Activated naive CD4-positive, alpha-beta T cell treated with anti-CD3 and anti-CD28 coated beads, Interleukin-2, amount 50 U/mL, for 24 hours (primary cell): ENCODE measurements at regions not wholly inside any gene's neighbourhood (a gene's known extent, or its start where the extent isn't known, plus 50 kb on each side); places are given as distances from the start of the nearest gene placed in this dataset.
"Not testable (repeated sequence)": the region's sequence is repeated elsewhere in the genome, so short reads cannot be mapped to it uniquely, and the experiment has no call there.

ENCODE experiments used
- H3K27ac Mint-ChIP-seq: one replicate; pipeline ENCODE4 v1.8.0; 2021; ENCODE audit warnings: mild to moderate bottlenecking, mixed read lengths
- H3K27me3 Mint-ChIP-seq: one replicate; pipeline ENCODE4 v1.8.0; 2021; ENCODE audit warnings: mixed read lengths
- H3K36me3 Mint-ChIP-seq: one replicate; pipeline ENCODE4 v1.8.0; 2021; ENCODE audit warnings: mixed read lengths
- H3K4me1 Mint-ChIP-seq: one replicate; pipeline ENCODE4 v1.8.0; 2021; ENCODE audit warnings: mixed read lengths
- H3K4me3 Mint-ChIP-seq: one replicate; pipeline ENCODE4 v1.8.0; 2021; ENCODE audit warnings: mild to moderate bottlenecking, mixed read lengths
- H3K9me3 Mint-ChIP-seq: one replicate; pipeline ENCODE4 v1.8.0; 2021; ENCODE audit warnings: mixed read lengths

DNA sequence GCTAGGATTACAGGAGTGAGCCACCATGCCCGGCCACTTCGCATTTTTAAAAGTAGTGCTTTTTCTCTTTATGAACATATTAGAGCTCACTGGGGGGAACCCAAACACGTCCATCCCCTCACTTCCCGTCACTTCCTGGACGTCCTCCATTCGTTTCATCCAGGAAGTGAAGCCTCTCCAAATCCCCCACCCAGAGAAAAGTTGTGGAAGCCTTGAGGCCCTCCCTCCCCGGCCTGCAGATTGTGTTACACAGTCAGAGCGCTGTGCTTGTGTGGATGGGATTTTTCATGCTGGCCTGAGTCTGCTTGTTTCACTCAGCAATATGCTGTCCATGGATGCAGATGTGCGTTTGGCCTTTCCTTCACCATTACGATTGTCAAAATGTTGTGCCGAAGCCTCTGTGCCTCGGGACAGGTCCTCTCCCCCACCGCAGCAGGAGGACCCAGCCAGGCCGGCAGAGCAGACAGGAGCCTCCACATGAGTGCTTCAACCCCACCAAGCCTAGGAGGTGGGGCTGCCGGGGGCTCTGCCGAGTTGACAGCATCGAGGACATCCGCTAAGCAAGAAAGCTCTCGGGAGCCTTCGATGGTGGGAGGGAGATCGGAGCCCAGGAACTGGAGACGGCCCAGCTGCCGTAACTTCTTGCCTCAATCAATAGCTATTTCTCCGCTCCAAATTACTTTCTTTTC is 121.6 kb upstream of the PPP1R26 start:
- no peaks in the 10 kb centered on the region for H3K36me3 Mint-ChIP-seq
- no peak overlapping the region for H3K27ac Mint-ChIP-seq
- H3K4me1 Mint-ChIP-seq = no peaks in the 10 kb centered on the region
- H3K4me3 Mint-ChIP-seq = no peak overlapping the region
- H3K27me3 Mint-ChIP-seq = no peaks in the 10 kb centered on the region
- H3K9me3 Mint-ChIP-seq = no peaks in the 10 kb centered on the region

- Mint-ChIP-seq H3K27me3 (no peaks in the 10 kb centered on the region), H3K9me3 (no peaks in the 10 kb centered on the region)
These were observed 121.0 kb upstream of the PPP1R26 start for GRCh38 chr9:135358552-135358940.

GRCh38 chr9:135359764-135360163 is 119.8 kb upstream of the PPP1R26 start:
- no peak overlapping the region for H3K4me3 Mint-ChIP-seq
- H3K9me3 Mint-ChIP-seq = no peaks in the 10 kb centered on the region
- H3K27ac Mint-ChIP-seq = no peak overlapping the region
- H3K27me3 Mint-ChIP-seq = no peaks in the 10 kb centered on the region
- H3K4me1 Mint-ChIP-seq = no peaks in the 10 kb centered on the region
- H3K36me3 Mint-ChIP-seq = no peaks in the 10 kb centered on the region

More at GRCh38 chr9:135358552-135358940, 121.0 kb upstream of the PPP1R26 start:
- no peak overlapping the region for H3K4me3 Mint-ChIP-seq
- no peak overlapping the region for H3K27ac Mint-ChIP-seq
- no peaks in the 10 kb centered on the region for H3K36me3 Mint-ChIP-seq
- H3K4me1 Mint-ChIP-seq = no peaks in the 10 kb centered on the region

DNA sequence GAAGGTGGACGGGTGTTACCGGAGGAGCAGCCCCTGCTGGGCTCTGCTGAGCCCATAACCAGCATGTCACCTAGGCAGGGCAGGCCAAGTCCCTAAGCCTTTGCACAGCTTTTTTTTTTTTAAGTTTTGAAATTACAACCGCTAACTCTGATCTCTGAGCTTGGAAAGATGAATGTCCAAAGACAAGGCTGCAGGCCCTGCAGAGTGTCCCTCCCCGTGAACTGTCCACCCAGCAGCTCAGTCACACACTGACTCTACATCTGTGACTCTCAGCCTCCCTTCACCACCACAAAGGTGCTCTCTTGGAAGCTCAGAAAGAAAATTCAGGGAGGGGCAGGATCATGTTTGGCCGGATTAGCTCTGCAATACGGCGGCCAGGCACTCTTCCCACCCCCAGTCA is 119.0 kb upstream of the PPP1R26 start:
- no peak overlapping the region for H3K27ac Mint-ChIP-seq

GRCh38 chr9:135361668-135362067 is 117.9 kb upstream of the PPP1R26 start:
- H3K4me1 Mint-ChIP-seq, H3K27ac Mint-ChIP-seq, H3K36me3 Mint-ChIP-seq, H3K27me3 Mint-ChIP-seq, H3K9me3 Mint-ChIP-seq, H3K4me3 Mint-ChIP-seq: not testable (repeated sequence)

More for the DNA sequence above, 119.0 kb upstream of the PPP1R26 start:
- Mint-ChIP-seq H3K36me3 (no peaks in the 10 kb centered on the region), H3K4me1 (no peaks in the 10 kb centered on the region), H3K4me3 (no peak overlapping the region), H3K27me3 (no peaks in the 10 kb centered on the region), H3K9me3 (no peaks in the 10 kb centered on the region)

- no peak overlapping the region for H3K4me3 Mint-ChIP-seq
- no peak overlapping the region for H3K27ac Mint-ChIP-seq
- no peaks in the 10 kb centered on the region for H3K27me3 Mint-ChIP-seq
- H3K9me3 Mint-ChIP-seq = no peaks in the 10 kb centered on the region
- no peaks in the 10 kb centered on the region for H3K36me3 Mint-ChIP-seq
- H3K4me1 Mint-ChIP-seq = no peaks in the 10 kb centered on the region
These were observed 116.0 kb upstream of the PPP1R26 start for GRCh38 chr9:135363596-135363995.

- Mint-ChIP-seq H3K9me3 (no peaks in the 10 kb centered on the region), H3K27ac (no peak overlapping the region), H3K36me3 (no peaks in the 10 kb centered on the region), H3K27me3 (no peaks in the 10 kb centered on the region), H3K4me3 (no peak overlapping the region), H3K4me1 (no peaks in the 10 kb centered on the region)
These were observed 114.4 kb upstream of the PPP1R26 start for GRCh38 chr9:135365013-135365768.

DNA sequence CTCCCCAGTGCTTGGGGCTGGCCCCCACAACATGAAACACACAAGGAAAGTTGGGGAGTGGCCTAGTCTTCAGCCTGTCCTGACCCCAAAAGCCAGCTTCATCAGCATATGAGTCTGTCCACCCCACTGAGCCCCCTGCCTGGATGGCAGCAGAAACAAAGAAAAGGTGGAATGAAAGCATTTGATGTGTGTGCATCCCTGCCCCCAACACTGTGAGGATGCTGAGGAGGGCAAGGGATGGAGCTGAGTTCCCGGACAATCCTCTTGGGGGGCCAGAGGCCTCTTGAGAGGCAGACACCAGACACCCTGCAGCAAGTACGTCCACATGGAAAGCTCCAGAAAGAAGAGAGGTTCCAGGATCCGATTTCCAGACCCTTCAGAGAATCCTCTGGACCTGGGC is 113.5 kb upstream of the PPP1R26 start:
- Mint-ChIP-seq H3K36me3 (no peaks in the 10 kb centered on the region), H3K27ac (no peak overlapping the region), H3K9me3 (no peaks in the 10 kb centered on the region), H3K4me3 (no peak overlapping the region), H3K4me1 (no peaks in the 10 kb centered on the region), H3K27me3 (no peaks in the 10 kb centered on the region)

- Mint-ChIP-seq H3K4me3 (no peak overlapping the region), H3K27me3 (no peaks in the 10 kb centered on the region), H3K4me1 (no peaks in the 10 kb centered on the region), H3K36me3 (no peaks in the 10 kb centered on the region), H3K27ac (no peak overlapping the region), H3K9me3 (no peaks in the 10 kb centered on the region)
These were observed 110.1 kb upstream of the PPP1R26 start for GRCh38 chr9:135369412-135369990.

DNA sequence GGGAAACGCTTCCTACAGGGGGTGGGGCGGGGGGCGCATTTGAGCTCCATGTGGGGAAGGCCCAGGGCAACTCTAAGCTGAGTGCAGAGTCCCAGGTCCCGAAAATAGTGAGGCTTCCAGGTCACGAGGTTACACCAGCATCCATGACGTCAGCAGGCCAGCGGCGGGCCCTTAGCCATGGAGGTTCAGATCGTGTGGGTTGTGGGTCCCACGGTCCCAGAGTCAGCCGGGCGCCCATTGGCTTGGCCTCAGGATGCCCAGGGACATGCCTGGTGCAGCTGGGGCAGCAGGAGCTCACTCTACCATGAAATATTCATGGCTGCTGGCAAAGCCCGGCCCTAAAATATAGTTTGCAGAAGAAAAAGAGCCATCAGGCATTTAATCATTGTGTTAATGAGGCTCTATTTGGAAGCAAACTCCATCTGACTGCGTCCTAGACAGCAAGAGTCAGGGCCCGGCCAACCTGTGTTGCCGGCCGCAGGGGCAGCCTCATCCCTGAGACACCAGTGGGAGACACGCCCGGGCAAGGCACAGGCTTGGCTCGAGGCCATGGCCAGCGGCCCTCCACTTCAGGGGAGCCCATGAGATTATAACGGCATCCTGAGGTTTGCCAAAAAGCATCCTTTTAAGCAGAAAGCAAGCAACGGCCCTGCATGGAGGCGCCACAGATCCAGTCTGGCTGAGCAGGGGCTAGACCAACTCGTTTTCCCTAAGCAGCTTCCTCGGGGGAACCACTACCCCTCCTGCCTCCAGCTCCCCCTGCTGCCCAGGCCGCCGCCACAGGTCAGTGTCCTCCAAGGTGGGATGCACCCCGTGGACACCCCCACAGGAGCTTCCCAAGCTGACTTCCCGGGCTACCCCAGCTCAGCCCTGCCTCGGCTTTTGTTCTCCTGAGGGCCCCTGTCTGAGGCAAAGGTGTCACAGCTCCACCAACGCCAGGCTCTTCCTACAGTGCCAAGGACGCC is 108.9 kb upstream of the PPP1R26 start:
- no peak overlapping the region for H3K4me3 Mint-ChIP-seq
- no peaks in the 10 kb centered on the region for H3K9me3 Mint-ChIP-seq
- H3K4me1 Mint-ChIP-seq = no peaks in the 10 kb centered on the region
- H3K36me3 Mint-ChIP-seq = no peaks in the 10 kb centered on the region
- no peaks in the 10 kb centered on the region for H3K27me3 Mint-ChIP-seq
- H3K27ac Mint-ChIP-seq = no peak overlapping the region

DNA sequence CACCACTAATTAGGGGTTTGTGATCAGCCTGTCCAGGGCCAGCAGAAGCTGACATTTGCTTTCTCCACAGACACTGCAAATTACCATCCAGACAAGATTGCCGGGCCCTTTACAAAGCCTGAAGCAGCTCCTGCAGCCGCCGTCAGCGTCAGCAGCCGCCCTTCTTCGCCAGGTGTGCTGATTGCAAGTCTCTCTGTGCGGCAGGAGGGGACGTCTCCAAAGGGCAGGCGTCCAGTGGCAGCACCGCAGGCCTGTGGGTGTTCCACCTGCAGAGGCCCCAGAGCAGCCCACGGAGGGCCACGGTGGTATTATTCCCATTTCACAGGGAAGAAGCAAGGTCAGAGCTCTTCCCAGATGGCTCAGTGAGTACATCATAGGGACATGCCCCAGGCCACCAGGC is 108.0 kb upstream of the PPP1R26 start:
- Mint-ChIP-seq H3K4me1 (no peaks in the 10 kb centered on the region), H3K4me3 (no peak overlapping the region), H3K36me3 (no peaks in the 10 kb centered on the region), H3K27ac (no peak overlapping the region), H3K27me3 (no peaks in the 10 kb centered on the region), H3K9me3 (no peaks in the 10 kb centered on the region)

GRCh38 chr9:135372036-135372435 is 107.5 kb upstream of the PPP1R26 start:
- H3K27ac Mint-ChIP-seq = no peak overlapping the region
- H3K9me3 Mint-ChIP-seq = no peaks in the 10 kb centered on the region
- H3K4me1 Mint-ChIP-seq = no peaks in the 10 kb centered on the region
- no peaks in the 10 kb centered on the region for H3K36me3 Mint-ChIP-seq
- no peak overlapping the region for H3K4me3 Mint-ChIP-seq
- no peaks in the 10 kb centered on the region for H3K27me3 Mint-ChIP-seq

GRCh38 chr9:135372501-135373008 is 107.0 kb upstream of the PPP1R26 start:
- H3K27ac Mint-ChIP-seq = no peak overlapping the region
- H3K27me3 Mint-ChIP-seq = no peaks in the 10 kb centered on the region
- H3K4me3 Mint-ChIP-seq = no peak overlapping the region
- no peaks in the 10 kb centered on the region for H3K9me3 Mint-ChIP-seq
- H3K36me3 Mint-ChIP-seq = no peaks in the 10 kb centered on the region
- no peaks in the 10 kb centered on the region for H3K4me1 Mint-ChIP-seq

DNA sequence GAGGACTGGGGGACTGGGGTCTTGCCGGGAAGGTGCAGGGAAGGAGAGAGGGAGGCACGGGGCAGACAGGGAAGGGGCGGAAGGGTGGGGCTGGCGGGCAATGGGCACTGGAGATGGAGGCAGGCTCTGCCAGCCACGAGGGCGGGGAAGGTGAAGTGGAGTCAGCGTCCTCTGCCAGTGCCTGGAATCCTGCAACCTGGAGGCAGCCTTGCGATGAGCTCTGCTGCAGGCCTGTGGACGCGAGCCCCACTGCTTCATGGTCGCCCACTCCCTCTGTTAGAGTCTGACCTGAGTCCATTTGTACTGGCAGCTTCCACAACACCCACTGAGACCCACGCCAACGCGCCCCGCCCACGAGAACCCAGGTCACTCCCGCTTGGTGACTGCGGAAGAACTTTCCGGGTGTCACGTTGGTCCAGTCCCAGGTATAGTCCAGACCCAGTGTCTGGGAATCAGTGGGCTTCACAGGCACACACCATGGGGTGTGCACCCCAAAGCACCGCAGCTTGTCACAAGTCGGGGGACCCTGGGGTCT is 106.4 kb upstream of the PPP1R26 start:
- H3K4me3 Mint-ChIP-seq = no peak overlapping the region
- no peaks in the 10 kb centered on the region for H3K4me1 Mint-ChIP-seq

DNA sequence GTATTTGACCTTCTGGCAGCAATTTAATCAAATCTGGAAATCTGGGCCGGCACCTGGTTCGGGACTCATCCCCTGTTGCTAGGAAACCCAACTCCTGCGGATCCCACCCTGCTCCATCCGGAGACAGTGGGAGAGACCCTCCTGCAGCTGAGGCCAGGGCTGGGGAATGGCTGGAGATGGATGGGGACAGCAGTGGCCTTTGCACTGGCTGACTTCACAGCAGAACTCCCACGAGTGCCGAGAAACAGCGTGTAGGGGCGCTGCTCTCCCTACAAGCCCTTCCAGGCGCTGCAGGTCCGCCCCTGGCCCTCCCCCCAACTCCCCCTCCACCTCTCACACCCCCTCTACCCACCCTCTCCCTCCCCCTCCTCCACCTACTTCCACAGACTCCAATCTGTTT is 105.8 kb upstream of the PPP1R26 start:
- Mint-ChIP-seq H3K36me3 (no peaks in the 10 kb centered on the region), H3K4me3 (no peak overlapping the region), H3K27ac (no peak overlapping the region), H3K4me1 (no peaks in the 10 kb centered on the region), H3K27me3 (no peaks in the 10 kb centered on the region), H3K9me3 (no peaks in the 10 kb centered on the region)

More for the DNA sequence above, 106.4 kb upstream of the PPP1R26 start:
- Mint-ChIP-seq H3K36me3 (no peaks in the 10 kb centered on the region), H3K27ac (no peak overlapping the region), H3K9me3 (no peaks in the 10 kb centered on the region), H3K27me3 (no peaks in the 10 kb centered on the region)
